HepG2 (cell line): ENCODE measurements at regions not wholly inside any gene's neighbourhood (a gene's known extent, or its start where the extent isn't known, plus 50 kb on each side); places are given as distances from the start of the nearest gene placed in this dataset.

Experiments used
- ATAC-seq: fragments of 200-7000 bp; cut with Tn5 transposase; 3 replicates; pipeline ENCODE4 v1.9.1; 2020; ENCODE audit warnings: mild to moderate bottlenecking, moderate library complexity
- BruUV-seq: library from RNA; stranded (reverse); fragments of 400-500 nt; replicated peaks from 2 replicates; lab custom pipeline; 2021; lab: Mats Ljungman, UMichigan
- CTCF ChIA-PET: fragments of 300-600 bp; formaldehyde crosslinking; extraction: SDS; loops from one replicate; lab custom pipeline; 2021; ENCODE audit warnings: low total read pairs, inconsistent platforms, low intra/inter-chr PET ratio; lab: Yijun Ruan, JAX
- POLR2A ChIA-PET: fragments of 350-600 bp; sonication (Branson Sonifier 250); formaldehyde crosslinking; loops from one replicate; lab custom pipeline; 2020; ENCODE audit warnings: antibody characterized with exemption, inconsistent platforms; lab: Yijun Ruan, JAX
- DNase-seq: peaks from one replicate; pipeline ENCODE4 v3.0.0-alpha.2; 2015; ENCODE audit warnings: low spot score
- FAIRE-seq: peaks from 3 replicates; lab custom pipeline; 2011; peaks lifted over from hg19 to GRCh38; lab: Jason Lieb, UNC
- H2AFZ ChIP-seq: one replicate; pipeline ENCODE4 v1.6.1; 2011; ENCODE audit warnings: low read length, inconsistent platforms
- H3K27ac ChIP-seq: fragments of 300-600 bp; 3 replicates; pipeline ENCODE4 v1.8.0; 2011; ENCODE audit warnings: mixed run types, mild to moderate bottlenecking, mixed read lengths, low read length, inconsistent platforms; ENCODE audit not compliant: insufficient read depth; ENCODE audit errors: extremely low read length
- H3K27me3 ChIP-seq, 2 experiments: fragments of 200-600 bp in 1 of 2; 2 replicates in 1 of 2; 3 replicates in 1 of 2; pipeline versions ENCODE4 v1.6.0 to v1.8.0; 2011; ENCODE audit warnings: low read length in 2 of 2, mild to moderate bottlenecking in 2 of 2, moderate library complexity in 2 of 2, inconsistent platforms in 1 of 2; ENCODE audit not compliant: insufficient read depth in 2 of 2, control insufficient read depth in 1 of 2
- H3K36me3 ChIP-seq, 2 experiments: fragments of 200-600 bp in 1 of 2; replicated peaks in 1 of 2; 2 replicates in 1 of 2; 3 replicates in 1 of 2; pipeline versions ENCODE4 v1.5.1 to v1.8.0; 2011; ENCODE audit warnings: low read length in 2 of 2, inconsistent platforms in 1 of 2; ENCODE audit not compliant: insufficient read depth in 2 of 2, control insufficient read depth in 1 of 2
- H3K4me1 ChIP-seq: 2 replicates; pipeline ENCODE4 v1.5.1; 2012; ENCODE audit warnings: low read length, inconsistent platforms; ENCODE audit not compliant: insufficient read depth
- H3K4me2 ChIP-seq: 2 replicates; pipeline ENCODE4 v1.6.0; 2011; ENCODE audit warnings: low read depth, low read length, inconsistent platforms
- H3K4me3 ChIP-seq, 3 experiments: fragments of 200-600 bp in 1 of 3; sonication (generic), shearing (Covaris generic) in 1 of 3; replicated peaks in 1 of 3; 2 replicates each; pipeline ENCODE4 v1.5.1; 2011 to 2016; ENCODE audit warnings: low read length in 3 of 3, inconsistent platforms in 2 of 3, low read depth in 2 of 3, mild to moderate bottlenecking in 2 of 3, control low read depth in 1 of 3, mixed read lengths in 1 of 3; ENCODE audit not compliant: insufficient read depth in 1 of 3
- H3K79me2 ChIP-seq: one replicate; pipeline ENCODE4 v1.6.1; 2011; ENCODE audit warnings: low read length, inconsistent platforms; ENCODE audit not compliant: insufficient read depth
- H3K9ac ChIP-seq: 2 replicates; pipeline ENCODE4 v1.6.0; 2011; ENCODE audit warnings: mild to moderate bottlenecking, low read depth, low read length, inconsistent platforms; ENCODE audit not compliant: insufficient read depth
- H3K9me3 ChIP-seq: 2 replicates; pipeline ENCODE4 v1.5.1; 2012; ENCODE audit warnings: mild to moderate bottlenecking, low read length
- H4K20me1 ChIP-seq: 2 replicates; pipeline ENCODE4 v1.6.0; 2011; ENCODE audit warnings: inconsistent platforms, mild to moderate bottlenecking, low read length, moderate library complexity; ENCODE audit not compliant: insufficient read depth
- CENPT ChIP-seq: sonication (generic); formaldehyde crosslinking; IDR thresholded peaks from 2 replicates; pipeline ENCODE4 v1.8.0; 2022; ENCODE audit warnings: low read depth, mild to moderate bottlenecking, moderate library complexity, missing genetic modification reagents
- DMAP1 ChIP-seq: IDR thresholded peaks from 2 replicates; pipeline ENCODE4 v1.6.1; 2016
- MBNL3 ChIP-seq: fragments of 250-450 bp; sonication (Bioruptor Pico); conservative IDR thresholded peaks from 2 replicates; pipeline ENCODE4 v1.8.0; 2022; ENCODE audit warnings: mild to moderate bottlenecking, inconsistent platforms
- ZFP90 ChIP-seq: sonication (generic); formaldehyde crosslinking; IDR thresholded peaks from 2 replicates; pipeline ENCODE4 v1.8.0; 2022; ENCODE audit warnings: missing genetic modification reagents, mild to moderate bottlenecking, inconsistent platforms, borderline replicate concordance
- ZNF441 ChIP-seq: sonication (generic); formaldehyde crosslinking; IDR thresholded peaks from 2 replicates; pipeline ENCODE4 v1.7.0; 2021; ENCODE audit warnings: missing genetic modification reagents, borderline replicate concordance
- ZNF530 ChIP-seq: sonication (generic); formaldehyde crosslinking; IDR thresholded peaks from 2 replicates; pipeline ENCODE4 v1.5.0; 2020; ENCODE audit warnings: low read depth, mild to moderate bottlenecking, missing genetic modification reagents
- ZNF775 ChIP-seq: sonication (generic); formaldehyde crosslinking; IDR thresholded peaks from 2 replicates; pipeline ENCODE4 v1.4.0; 2020; ENCODE audit warnings: missing genetic modification reagents, mild to moderate bottlenecking, moderate library complexity, borderline replicate concordance
- ZNF790 ChIP-seq: sonication (generic); formaldehyde crosslinking; IDR thresholded peaks from 2 replicates; pipeline ENCODE4 v1.8.0; 2022; ENCODE audit warnings: missing genetic modification reagents, mild to moderate bottlenecking, borderline replicate concordance
- WGBS: methylation state at CpG from one replicate; pipeline ENCODE4 v1.1.6; 2017; ENCODE audit warnings: low lambda C conversion rate; 5-methylcytosine and 5-hydroxymethylcytosine counted together
- in situ Hi-C: cut with HindIII; loops from 2 replicates; pipeline ENCODE4 v1.10.0; 2017; ENCODE audit warnings: low pct_unique_long_range_greater_than_20kb; ENCODE audit not compliant: extremely low pct_ligation_motif_present
- intact Hi-C: fragments of 100-400 bp; cut with micrococcal nuclease; formaldehyde crosslinking; loops from one replicate; pipeline ENCODE4 v1.10.0; 2022; ENCODE audit not compliant: unreplicated experiment
- TF ChIP-seq, protein P1 (sequence below): IDR thresholded peaks from 2 replicates; pipeline ENCODE4 v1.6.1; 2016; ENCODE audit warnings: mild to moderate bottlenecking, missing biosample characterization, missing genetic modification reagents
- TF ChIP-seq, protein P2 (sequence below): sonication (generic); formaldehyde crosslinking; IDR thresholded peaks from 2 replicates; pipeline ENCODE4 v1.8.0; 2023; ENCODE audit warnings: mild to moderate bottlenecking, missing genetic modification reagents
- TF ChIP-seq, protein P3 (sequence below): sonication (generic); formaldehyde crosslinking; IDR thresholded peaks from 2 replicates; pipeline ENCODE4 v1.8.0; 2022; ENCODE audit warnings: mild to moderate bottlenecking, missing genetic modification reagents; ENCODE audit not compliant: insufficient replicate concordance
- TF ChIP-seq, protein P4 (sequence below): sonication (generic); formaldehyde crosslinking; IDR thresholded peaks from 2 replicates; pipeline ENCODE4 v1.4.0; 2020; ENCODE audit warnings: missing genetic modification reagents, borderline replicate concordance

DNA sequence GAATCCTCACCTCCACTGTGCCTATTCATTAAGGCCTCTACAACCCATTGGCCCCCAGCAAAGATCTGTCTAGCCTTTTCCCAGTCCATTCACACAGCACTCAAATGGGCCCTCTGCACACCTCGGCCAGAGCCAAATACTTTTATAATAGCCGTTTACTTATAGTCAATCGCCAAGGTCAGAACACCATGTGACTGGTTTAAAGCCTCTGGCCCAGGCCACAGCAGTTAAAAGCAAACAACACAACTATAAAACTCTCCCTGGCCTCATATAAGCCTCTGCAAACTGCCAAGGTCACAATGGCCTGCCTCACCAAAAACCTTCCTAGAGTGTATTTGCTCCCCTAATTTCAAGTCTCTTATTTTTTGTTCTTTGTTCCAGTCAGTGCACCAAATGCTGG is 562.6 kb downstream of the CAAP1 start:
- no TSS peak for BruUV-seq
- Histone ChIP-seq H3K4me1 (no peaks in the 10 kb centered on the region), H3K9ac (no peak overlapping the region), H3K9me3 (no peaks in the 10 kb centered on the region), H3K27ac (no peak overlapping the region), H3K79me2 (no peaks in the 10 kb centered on the region), H3K36me3 (no peaks in the 10 kb centered on the region), H2AFZ (no peak overlapping the region), H4K20me1 (no peaks in the 10 kb centered on the region), H3K4me3 (no peak overlapping the region), H3K4me2 (no peak overlapping the region), H3K27me3 (no peaks in the 10 kb centered on the region)
- peak; percentile 67 for ATAC-seq
- no peak for TF ChIP-seq ZFP90 (CRISPR knock-in tag)
- TF ChIP-seq, protein P1, sequence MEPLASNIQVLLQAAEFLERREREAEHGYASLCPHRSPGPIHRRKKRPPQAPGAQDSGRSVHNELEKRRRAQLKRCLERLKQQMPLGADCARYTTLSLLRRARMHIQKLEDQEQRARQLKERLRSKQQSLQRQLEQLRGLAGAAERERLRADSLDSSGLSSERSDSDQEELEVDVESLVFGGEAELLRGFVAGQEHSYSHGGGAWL (CRISPR knock-in tag): no peak
- TF ChIP-seq MBNL3 (CRISPR knock-in tag): no peak
- TF ChIP-seq, protein P2, sequence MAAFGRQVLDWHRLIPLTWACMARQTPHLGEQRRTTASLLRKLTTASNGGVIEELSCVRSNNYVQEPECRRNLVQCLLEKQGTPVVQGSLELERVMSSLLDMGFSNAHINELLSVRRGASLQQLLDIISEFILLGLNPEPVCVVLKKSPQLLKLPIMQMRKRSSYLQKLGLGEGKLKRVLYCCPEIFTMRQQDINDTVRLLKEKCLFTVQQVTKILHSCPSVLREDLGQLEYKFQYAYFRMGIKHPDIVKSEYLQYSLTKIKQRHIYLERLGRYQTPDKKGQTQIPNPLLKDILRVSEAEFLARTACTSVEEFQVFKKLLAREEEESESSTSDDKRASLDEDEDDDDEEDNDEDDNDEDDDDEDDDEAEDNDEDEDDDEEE (CRISPR knock-in tag): no peak
- TF ChIP-seq, protein P3, sequence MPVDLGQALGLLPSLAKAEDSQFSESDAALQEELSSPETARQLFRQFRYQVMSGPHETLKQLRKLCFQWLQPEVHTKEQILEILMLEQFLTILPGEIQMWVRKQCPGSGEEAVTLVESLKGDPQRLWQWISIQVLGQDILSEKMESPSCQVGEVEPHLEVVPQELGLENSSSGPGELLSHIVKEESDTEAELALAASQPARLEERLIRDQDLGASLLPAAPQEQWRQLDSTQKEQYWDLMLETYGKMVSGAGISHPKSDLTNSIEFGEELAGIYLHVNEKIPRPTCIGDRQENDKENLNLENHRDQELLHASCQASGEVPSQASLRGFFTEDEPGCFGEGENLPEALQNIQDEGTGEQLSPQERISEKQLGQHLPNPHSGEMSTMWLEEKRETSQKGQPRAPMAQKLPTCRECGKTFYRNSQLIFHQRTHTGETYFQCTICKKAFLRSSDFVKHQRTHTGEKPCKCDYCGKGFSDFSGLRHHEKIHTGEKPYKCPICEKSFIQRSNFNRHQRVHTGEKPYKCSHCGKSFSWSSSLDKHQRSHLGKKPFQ (CRISPR knock-in tag): no peak
- TF ChIP-seq DMAP1 (CRISPR knock-in tag): no peak
- TF ChIP-seq ZNF775 (CRISPR knock-in tag): no peak
- no peak for TF ChIP-seq CENPT
- TF ChIP-seq ZNF530: no peak
- no peak for TF ChIP-seq ZNF441 (CRISPR knock-in tag)
- TF ChIP-seq ZNF790: no peak
- TF ChIP-seq, protein P4, sequence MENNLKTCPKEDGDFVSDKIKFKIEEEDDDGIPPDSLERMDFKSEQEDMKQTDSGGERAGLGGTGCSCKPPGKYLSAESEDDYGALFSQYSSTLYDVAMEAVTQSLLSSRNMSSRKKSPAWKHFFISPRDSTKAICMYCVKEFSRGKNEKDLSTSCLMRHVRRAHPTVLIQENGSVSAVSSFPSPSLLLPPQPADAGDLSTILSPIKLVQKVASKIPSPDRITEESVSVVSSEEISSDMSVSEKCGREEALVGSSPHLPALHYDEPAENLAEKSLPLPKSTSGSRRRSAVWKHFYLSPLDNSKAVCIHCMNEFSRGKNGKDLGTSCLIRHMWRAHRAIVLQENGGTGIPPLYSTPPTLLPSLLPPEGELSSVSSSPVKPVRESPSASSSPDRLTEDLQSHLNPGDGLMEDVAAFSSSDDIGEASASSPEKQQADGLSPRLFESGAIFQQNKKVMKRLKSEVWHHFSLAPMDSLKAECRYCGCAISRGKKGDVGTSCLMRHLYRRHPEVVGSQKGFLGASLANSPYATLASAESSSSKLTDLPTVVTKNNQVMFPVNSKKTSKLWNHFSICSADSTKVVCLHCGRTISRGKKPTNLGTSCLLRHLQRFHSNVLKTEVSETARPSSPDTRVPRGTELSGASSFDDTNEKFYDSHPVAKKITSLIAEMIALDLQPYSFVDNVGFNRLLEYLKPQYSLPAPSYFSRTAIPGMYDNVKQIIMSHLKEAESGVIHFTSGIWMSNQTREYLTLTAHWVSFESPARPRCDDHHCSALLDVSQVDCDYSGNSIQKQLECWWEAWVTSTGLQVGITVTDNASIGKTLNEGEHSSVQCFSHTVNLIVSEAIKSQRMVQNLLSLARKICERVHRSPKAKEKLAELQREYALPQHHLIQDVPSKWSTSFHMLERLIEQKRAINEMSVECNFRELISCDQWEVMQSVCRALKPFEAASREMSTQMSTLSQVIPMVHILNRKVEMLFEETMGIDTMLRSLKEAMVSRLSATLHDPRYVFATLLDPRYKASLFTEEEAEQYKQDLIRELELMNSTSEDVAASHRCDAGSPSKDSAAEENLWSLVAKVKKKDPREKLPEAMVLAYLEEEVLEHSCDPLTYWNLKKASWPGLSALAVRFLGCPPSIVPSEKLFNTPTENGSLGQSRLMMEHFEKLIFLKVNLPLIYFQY (CRISPR knock-in tag): no peak
- intact Hi-C loops (loop anchor here (10.0 kb wide), 1 partner anchor 285 kb away; no protein-coding TSS in a partner anchor), in situ Hi-C loops (loop anchor here (25.0 kb wide), 1 partner anchor 368 kb away; no protein-coding TSS in a partner anchor)
- 0% methylated on average over 3 of the region's 3 CpGs for WGBS
- ChIA-PET POLR2A (no interaction called here), CTCF (no interaction called here)
- peak; percentile 12 for DNase-seq
- no peak for FAIRE-seq
